ENCODE measurements at regions not wholly inside any gene's neighbourhood (a gene's known extent, or its start where the extent isn't known, plus 50 kb on each side); places are given as distances from the start of the nearest gene placed in this dataset.

DNA sequence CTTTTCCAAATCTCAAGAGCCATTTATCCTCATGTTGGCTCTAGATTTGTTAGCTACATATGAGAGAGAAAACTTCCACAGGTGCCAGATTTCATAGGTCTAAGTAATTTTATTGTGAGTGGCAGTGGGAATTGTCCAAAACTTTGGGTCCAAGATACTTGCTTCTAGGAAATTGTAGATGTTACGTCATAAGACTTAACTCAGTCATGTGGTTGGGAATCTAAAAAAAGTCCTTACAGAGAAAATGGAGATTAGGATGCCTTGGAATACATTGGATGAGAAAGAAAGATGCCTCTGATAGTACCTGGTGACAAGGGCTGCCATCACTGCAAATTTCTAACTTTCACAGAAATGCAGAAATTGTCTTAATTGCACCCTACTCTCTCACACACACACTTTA, 506.5 kb downstream of the C4orf33 start:
- H3K4me3 ChIP-seq, result no peak overlapping the region
- H3K27ac ChIP-seq, result no peak overlapping the region
- DNase-seq (ENCODE audit: low read depth, low spot score), result no peak
- no peak for TF ChIP-seq POLR2AphosphoS5 (IDR thresholded peaks at IDR 0.05; ENCODE audit: borderline replicate concordance, low read depth, low read length)
- TF ChIP-seq EZH2 (IDR thresholded peaks at IDR 0.05), result no peak
- no peak for TF ChIP-seq FOXP2 (optimal IDR thresholded peaks at IDR 0.05; ENCODE audit: control extremely low read depth, extremely low read length, insufficient read depth)
- H3K9ac ChIP-seq (ENCODE audit: insufficient read length), result no peak overlapping the region
- H3K36me3 ChIP-seq (ENCODE audit: insufficient read depth, low read length), result no peaks in the 10 kb centered on the region
- no peaks in the 10 kb centered on the region for H3K9me3 ChIP-seq (ENCODE audit: low read depth, low read length)

DNA sequence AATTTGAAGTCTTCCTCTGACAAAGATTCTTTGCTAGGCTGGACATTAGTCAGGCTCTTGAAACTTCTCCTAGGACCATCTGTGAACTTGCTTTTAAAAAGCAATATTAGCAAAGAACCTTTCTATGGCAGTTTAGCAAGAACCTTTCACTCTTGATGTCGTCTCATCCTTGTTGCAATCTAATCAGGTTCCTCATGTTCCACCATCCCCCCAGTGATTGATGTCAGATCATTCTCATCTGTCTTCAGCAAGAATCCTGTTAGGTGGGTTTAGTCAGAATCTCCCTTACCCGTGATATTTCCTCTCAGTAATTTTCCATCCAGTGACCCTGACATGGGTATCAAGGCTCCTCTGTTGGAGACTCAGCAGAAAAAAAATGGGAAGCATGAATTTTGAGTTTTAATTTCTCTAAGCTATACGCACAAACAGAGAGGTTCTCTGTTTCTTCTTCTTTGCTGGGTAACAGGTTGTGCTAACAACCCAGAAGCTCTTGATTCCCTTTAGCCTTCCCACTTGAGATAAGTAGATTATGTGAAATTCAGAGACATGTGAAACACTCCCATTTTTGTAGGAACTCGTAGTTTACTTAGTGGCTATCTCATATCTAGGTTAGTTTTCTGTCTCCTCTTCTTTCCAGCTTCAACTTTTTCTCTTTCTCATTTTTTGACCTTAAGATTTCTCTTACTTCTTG, 507.4 kb downstream of the C4orf33 start:
- TF ChIP-seq EZH2 (IDR thresholded peaks at IDR 0.05), result no peak
- TF ChIP-seq FOXP2 (optimal IDR thresholded peaks at IDR 0.05; ENCODE audit: control extremely low read depth, extremely low read length, insufficient read depth), result no peak
- no peak for TF ChIP-seq POLR2AphosphoS5 (IDR thresholded peaks at IDR 0.05; ENCODE audit: borderline replicate concordance, low read depth, low read length)
- Histone ChIP-seq H3K27ac (no peak overlapping the region), H3K4me3 (no peak overlapping the region), H3K36me3 (ENCODE audit: insufficient read depth, low read length) (no peaks in the 10 kb centered on the region), H3K9me3 (ENCODE audit: low read depth, low read length) (no peaks in the 10 kb centered on the region), H3K9ac (ENCODE audit: insufficient read length) (no peak overlapping the region)
- no peak for DNase-seq (ENCODE audit: low read depth, low spot score)

DNA sequence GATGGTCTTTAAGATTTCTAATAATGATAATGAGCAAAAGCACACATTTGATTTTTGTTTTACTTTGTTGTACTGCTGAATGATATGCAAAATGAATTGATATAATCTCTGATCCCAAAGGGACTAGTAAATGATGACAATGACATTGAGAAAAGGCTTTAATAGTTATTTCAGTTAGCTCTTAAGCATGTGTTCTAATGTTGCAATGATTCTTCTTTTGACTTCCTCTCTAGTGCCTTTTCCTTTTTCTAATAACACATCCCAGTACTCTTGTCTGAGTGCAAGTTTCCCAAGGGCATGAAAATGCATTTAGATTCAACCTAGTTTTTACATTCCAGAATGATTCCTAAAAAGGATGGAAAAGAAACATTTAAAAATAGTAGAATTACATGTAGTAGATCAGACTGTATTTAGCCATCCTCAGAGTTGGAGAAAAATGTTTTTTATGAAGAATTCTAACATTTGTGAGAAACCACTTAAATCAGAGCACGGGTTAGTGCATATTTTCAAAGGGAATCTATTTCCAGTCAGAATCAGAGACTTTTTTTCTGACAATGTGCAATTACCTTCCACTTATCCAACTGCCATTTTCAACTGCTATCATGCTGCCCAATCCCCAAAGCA, 508.8 kb downstream of the C4orf33 start:
- H3K27ac ChIP-seq, result no peak overlapping the region
- no peak overlapping the region for H3K4me3 ChIP-seq
- H3K36me3 ChIP-seq (ENCODE audit: insufficient read depth, low read length), result no peaks in the 10 kb centered on the region
- no peaks in the 10 kb centered on the region for H3K9me3 ChIP-seq (ENCODE audit: low read depth, low read length)
- DNase-seq (ENCODE audit: low read depth, low spot score), result no peak
- H3K9ac ChIP-seq (ENCODE audit: insufficient read length), result no peak overlapping the region
- no peak for TF ChIP-seq FOXP2 (optimal IDR thresholded peaks at IDR 0.05; ENCODE audit: control extremely low read depth, extremely low read length, insufficient read depth)

DNA sequence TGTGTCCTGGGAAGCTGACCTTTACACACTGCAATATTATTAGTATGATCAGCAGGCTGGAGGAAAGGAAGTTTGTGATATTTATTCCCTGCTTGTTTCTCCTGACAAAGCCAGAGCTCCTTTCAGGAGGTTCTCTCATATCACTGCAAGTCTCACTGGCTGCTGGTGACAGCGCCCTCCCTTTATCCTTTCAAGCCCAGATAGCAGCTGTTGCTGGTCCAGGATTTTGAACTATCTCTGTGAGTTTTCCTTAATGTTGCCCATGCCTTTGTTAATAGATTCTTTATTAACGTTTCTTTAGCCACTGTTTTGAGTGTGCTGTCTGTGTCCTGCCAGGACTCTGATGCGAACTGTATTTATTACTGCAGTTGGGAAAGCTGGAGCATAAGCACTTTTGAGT, 518.7 kb downstream of the C4orf33 start:
- Histone ChIP-seq H3K9ac (ENCODE audit: insufficient read length) (no peak overlapping the region), H3K27ac (no peak overlapping the region), H3K36me3 (ENCODE audit: insufficient read depth, low read length) (no peaks in the 10 kb centered on the region), H3K4me3 (no peak overlapping the region), H3K9me3 (ENCODE audit: low read depth, low read length) (no peaks in the 10 kb centered on the region)
- no peak for TF ChIP-seq FOXP2 (optimal IDR thresholded peaks at IDR 0.05; ENCODE audit: control extremely low read depth, extremely low read length, insufficient read depth)
- DNase-seq (ENCODE audit: low read depth, low spot score), result no peak

DNA sequence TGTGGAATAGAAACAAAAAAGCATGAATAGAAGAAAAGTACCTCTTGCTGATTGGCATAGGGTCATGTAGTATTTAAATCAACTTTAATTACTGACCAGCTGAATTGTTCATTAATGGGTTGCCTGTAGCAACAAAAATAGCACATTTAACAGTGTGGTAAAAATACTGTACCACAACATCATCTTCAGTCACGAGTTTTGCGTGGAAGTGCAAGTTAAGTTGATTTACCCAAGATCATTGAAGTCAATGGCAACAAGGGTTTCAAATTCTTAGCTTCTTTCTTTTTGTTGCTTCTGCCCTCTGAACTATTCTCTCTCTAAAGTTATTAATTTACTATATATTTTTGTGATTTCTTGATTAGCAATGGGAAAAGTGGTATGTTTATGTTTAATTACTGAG, 526.6 kb downstream of the C4orf33 start:
- H3K9ac ChIP-seq (ENCODE audit: insufficient read length), result no peak overlapping the region
- no peak for DNase-seq (ENCODE audit: low read depth, low spot score)
- H3K4me3 ChIP-seq, result no peak overlapping the region
- TF ChIP-seq FOXP2 (optimal IDR thresholded peaks at IDR 0.05; ENCODE audit: control extremely low read depth, extremely low read length, insufficient read depth) (no peak), EZH2 (IDR thresholded peaks at IDR 0.05) (no peak), POLR2AphosphoS5 (IDR thresholded peaks at IDR 0.05; ENCODE audit: borderline replicate concordance, low read depth, low read length) (no peak)
- H3K9me3 ChIP-seq (ENCODE audit: low read depth, low read length), result no peaks in the 10 kb centered on the region
- no peaks in the 10 kb centered on the region for H3K36me3 ChIP-seq (ENCODE audit: insufficient read depth, low read length)
- no peak overlapping the region for H3K27ac ChIP-seq

DNA sequence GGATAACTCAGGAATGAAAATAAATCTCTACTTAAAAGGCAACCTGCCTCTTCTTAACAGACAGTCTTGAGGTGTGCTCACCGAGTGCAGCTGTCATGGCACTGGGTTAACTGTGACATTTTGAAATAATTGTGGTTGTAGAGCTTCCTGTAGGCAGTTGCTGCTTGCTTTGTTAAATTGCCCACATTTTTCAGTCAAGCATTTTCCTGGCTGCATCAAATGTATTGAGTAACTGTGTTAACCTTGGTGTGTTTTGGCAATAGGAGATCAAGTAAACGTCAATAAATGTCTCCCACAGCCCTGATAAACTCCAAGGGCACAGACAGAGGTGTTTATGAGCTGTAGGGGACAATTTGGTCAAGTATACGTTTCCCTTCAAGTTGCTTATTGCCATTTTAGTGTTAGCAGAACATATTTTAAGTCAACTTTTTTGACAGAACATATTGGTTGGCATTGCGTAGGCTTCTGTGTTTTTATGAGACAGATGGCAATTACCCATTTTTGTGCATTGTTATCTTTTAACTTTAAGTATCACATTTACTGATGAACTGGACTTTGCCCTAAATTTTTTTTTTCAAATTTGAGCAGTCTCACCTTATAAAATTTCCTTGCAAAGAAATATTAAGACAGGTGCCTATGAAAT, 527.4 kb downstream of the C4orf33 start:
- Histone ChIP-seq H3K9me3 (ENCODE audit: low read depth, low read length) (no peaks in the 10 kb centered on the region), H3K9ac (ENCODE audit: insufficient read length) (no peak overlapping the region), H3K4me3 (no peak overlapping the region), H3K36me3 (ENCODE audit: insufficient read depth, low read length) (no peaks in the 10 kb centered on the region), H3K27ac (no peak overlapping the region)
- DNase-seq (ENCODE audit: low read depth, low spot score), result no peak
- TF ChIP-seq POLR2AphosphoS5 (IDR thresholded peaks at IDR 0.05; ENCODE audit: borderline replicate concordance, low read depth, low read length) (no peak), FOXP2 (optimal IDR thresholded peaks at IDR 0.05; ENCODE audit: control extremely low read depth, extremely low read length, insufficient read depth) (no peak)

DNA sequence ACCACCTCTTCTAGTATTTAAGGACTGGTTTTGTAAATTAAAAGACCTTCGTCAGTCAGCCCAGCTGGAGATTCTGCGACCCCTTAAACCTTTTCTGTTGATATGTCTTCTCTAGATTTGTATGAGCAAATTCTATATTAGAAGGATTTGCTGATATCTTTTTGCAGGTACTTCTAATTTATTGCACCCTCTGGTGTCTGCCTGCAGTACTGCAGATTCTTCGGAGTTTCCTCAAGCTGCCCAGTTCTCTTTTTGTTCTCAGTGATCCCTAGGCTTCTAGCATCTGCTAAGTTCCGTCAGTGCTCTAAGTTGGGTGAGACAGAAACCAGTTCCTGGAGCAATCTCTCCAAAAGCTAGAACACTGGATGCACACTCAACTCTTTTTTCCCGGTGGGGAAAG, 545.2 kb downstream of the C4orf33 start:
- DNase-seq (ENCODE audit: low read depth, low spot score), result peak; percentile 12
- H3K36me3 ChIP-seq (ENCODE audit: insufficient read depth, low read length), result no peaks in the 10 kb centered on the region
- H3K4me3 ChIP-seq, result no peak overlapping the region
- no peaks in the 10 kb centered on the region for H3K9me3 ChIP-seq (ENCODE audit: low read depth, low read length)
- no peak overlapping the region for H3K27ac ChIP-seq
- TF ChIP-seq FOXP2 (optimal IDR thresholded peaks at IDR 0.05; ENCODE audit: control extremely low read depth, extremely low read length, insufficient read depth) (no peak), POLR2AphosphoS5 (IDR thresholded peaks at IDR 0.05; ENCODE audit: borderline replicate concordance, low read depth, low read length) (no peak), EZH2 (IDR thresholded peaks at IDR 0.05) (no peak)
- H3K9ac ChIP-seq (ENCODE audit: insufficient read length), result no peak overlapping the region

DNA sequence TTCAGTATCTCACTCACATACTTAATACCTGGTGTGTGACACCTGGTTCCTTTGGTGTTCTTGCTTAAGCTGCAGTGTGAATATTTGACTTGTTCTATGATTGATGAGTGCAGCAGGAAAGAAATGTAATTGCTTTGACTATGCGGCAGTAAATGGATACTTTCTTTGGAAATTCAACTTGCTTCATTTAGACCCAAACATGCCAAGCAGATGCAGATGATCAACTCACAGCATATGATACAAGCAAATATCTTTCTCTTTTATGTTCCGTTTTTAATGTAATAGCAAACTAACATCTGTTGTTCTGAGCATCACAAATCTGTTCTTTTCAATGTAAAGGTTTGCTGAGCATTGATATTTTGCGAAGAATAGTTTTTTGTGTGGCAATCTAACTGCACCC, 549.5 kb downstream of the C4orf33 start:
- H3K9ac ChIP-seq (ENCODE audit: insufficient read length), result no peak overlapping the region
- TF ChIP-seq FOXP2 (optimal IDR thresholded peaks at IDR 0.05; ENCODE audit: control extremely low read depth, extremely low read length, insufficient read depth), result no peak
- no peak for TF ChIP-seq EZH2 (IDR thresholded peaks at IDR 0.05)
- TF ChIP-seq POLR2AphosphoS5 (IDR thresholded peaks at IDR 0.05; ENCODE audit: borderline replicate concordance, low read depth, low read length), result no peak
- H3K4me3 ChIP-seq, result no peak overlapping the region
- no peaks in the 10 kb centered on the region for H3K9me3 ChIP-seq (ENCODE audit: low read depth, low read length)
- no peak overlapping the region for H3K27ac ChIP-seq
- no peak for DNase-seq (ENCODE audit: low read depth, low spot score)
- H3K36me3 ChIP-seq (ENCODE audit: insufficient read depth, low read length), result no peaks in the 10 kb centered on the region

Data from SK-N-MC (cell line).